CD4-positive, alpha-beta T cell (primary cell): ENCODE measurements at regions not wholly inside any gene's neighbourhood (a gene's known extent, or its start where the extent isn't known, plus 50 kb on each side); places are given as distances from the start of the nearest gene placed in this dataset.
A peak's percentile ranks its signal among the peaks of the same experiment; 100 is the strongest.

Source experiments
- ATAC-seq: fragments of 200-7000 bp; cut with Tn5 transposase; one replicate; pipeline ENCODE4 v1.10.0; 2022; ENCODE audit warnings: mild to moderate bottlenecking; ENCODE audit not compliant: poor library complexity
- CTCF ChIA-PET: fragments of 350-600 bp; sonication (Branson Sonifier 250); formaldehyde crosslinking; loops from one replicate; lab custom pipeline; 2021; ENCODE audit warnings: antibody characterized with exemption, inconsistent platforms; lab: Charles Lee
- POLR2A ChIA-PET: fragments of 350-600 bp; sonication (Branson Sonifier 250); formaldehyde crosslinking; loops from one replicate; lab custom pipeline; 2021; ENCODE audit warnings: antibody characterized with exemption, inconsistent platforms; lab: Charles Lee
- DNase-seq, 14 experiments: peaks; one replicate each; pipeline ENCODE4 v3.0.0-alpha.2; 2013 to 2020; ENCODE audit warnings: mixed read lengths in 2 of 14
- H3K27ac ChIP-seq, 2 donors: one replicate each; pipeline versions ENCODE4 v1.5.1 to v1.7.0; 2013; ENCODE audit warnings: low read length in 2 of 2, low read depth in 1 of 2, mild to moderate bottlenecking in 1 of 2
- H3K27me3 ChIP-seq, 2 experiments: 1 replicate in 1 of 2; 2 replicates in 1 of 2; pipeline versions ENCODE4 v1.6.1 to v1.7.0; 2013; ENCODE audit warnings: low read length in 2 of 2, control low read depth in 1 of 2, mild to moderate bottlenecking in 1 of 2, moderate library complexity in 1 of 2; ENCODE audit not compliant: insufficient read depth in 2 of 2, control insufficient read depth in 1 of 2
- H3K36me3 ChIP-seq: one replicate; pipeline ENCODE4 v1.6.1; 2013; ENCODE audit warnings: low read length, control low read depth; ENCODE audit not compliant: insufficient read depth
- H3K4me1 ChIP-seq: one replicate; pipeline ENCODE4 v1.6.1; 2013; ENCODE audit warnings: low read length, control low read depth; ENCODE audit not compliant: insufficient read depth
- H3K4me3 ChIP-seq: one replicate; pipeline ENCODE4 v1.5.1; 2013; ENCODE audit warnings: mild to moderate bottlenecking, low read length, moderate library complexity
- H3K9me3 ChIP-seq, 2 experiments: 1 replicate in 1 of 2; 2 replicates in 1 of 2; pipeline versions ENCODE4 v1.6.1 to v1.7.0; 2013; ENCODE audit warnings: low read length in 2 of 2, mild to moderate bottlenecking in 2 of 2, control low read depth in 1 of 2, moderate library complexity in 1 of 2; ENCODE audit not compliant: control insufficient read depth in 1 of 2, insufficient read depth in 1 of 2
- H3K27ac Mint-ChIP-seq: one replicate; pipeline ENCODE4 v1.8.0; 2020; ENCODE audit warnings: mixed read lengths
- H3K27me3 Mint-ChIP-seq: one replicate; pipeline ENCODE4 v1.8.0; 2021; ENCODE audit warnings: mixed read lengths
- H3K36me3 Mint-ChIP-seq: one replicate; pipeline ENCODE4 v1.8.0; 2021; ENCODE audit warnings: low read depth, mixed read lengths
- H3K4me1 Mint-ChIP-seq: one replicate; pipeline ENCODE4 v1.8.0; 2021; ENCODE audit warnings: low read depth, mixed read lengths
- H3K4me3 Mint-ChIP-seq: one replicate; pipeline ENCODE4 v1.8.0; 2020; ENCODE audit warnings: mild to moderate bottlenecking, mixed read lengths
- H3K9me3 Mint-ChIP-seq: one replicate; pipeline ENCODE4 v1.8.0; 2020; ENCODE audit warnings: mixed read lengths
- intact Hi-C, 2 experiments: fragments of 100-400 bp; cut with DNase I in 1 of 2; cut with micrococcal nuclease in 1 of 2; formaldehyde crosslinking; loops; one replicate each; pipeline versions ENCODE4 v1.15.1 to v1.9.0; 2023 to 2025; cut with DNase I, micrococcal nuclease
- TF ChIP-seq, protein P1 (sequence below): fragments of 200-600 bp; IDR thresholded peaks from one replicate; pipeline ENCODE4 v1.8.0; 2022; ENCODE audit warnings: antibody characterized with exemption, mild to moderate bottlenecking

DNA sequence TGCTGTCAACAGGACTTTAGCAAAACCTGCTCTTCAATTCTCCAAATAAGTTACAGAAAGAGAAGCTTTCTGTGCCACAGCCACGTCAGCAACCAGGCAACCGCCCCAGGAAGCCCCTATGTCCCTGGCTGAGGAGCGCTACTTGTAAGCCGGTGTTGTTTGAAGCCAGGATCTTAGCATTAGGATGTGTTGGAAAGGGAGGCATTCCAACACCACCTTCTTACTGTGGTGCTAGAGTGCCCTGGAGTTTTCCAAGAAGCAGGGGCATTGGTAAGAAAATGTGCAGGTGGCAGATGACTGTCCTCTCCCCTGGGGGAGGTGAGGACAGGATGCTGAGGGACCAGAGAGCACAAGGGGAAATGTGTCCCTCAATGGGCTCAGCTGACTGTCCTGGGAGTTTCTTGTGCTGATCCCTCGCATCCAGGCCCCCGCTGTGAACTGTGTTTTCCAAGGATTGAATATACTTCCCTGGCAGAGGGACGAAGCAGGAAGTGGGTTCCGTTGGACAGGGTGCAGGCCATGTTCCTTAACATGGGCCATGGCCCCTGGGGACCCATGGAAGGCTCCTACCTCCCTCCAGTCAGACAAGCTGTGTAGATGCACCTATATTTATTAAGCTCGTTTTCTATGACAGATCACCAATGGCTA, 139.6 kb upstream of the GDF10 start:
- H3K4me3 Mint-ChIP-seq, result no peak overlapping the region
- ATAC-seq (no peak), DNase-seq (no peak)
- H3K27me3 Mint-ChIP-seq, result no peaks in the 10 kb centered on the region
- Histone ChIP-seq H3K36me3 (no peaks in the 10 kb centered on the region), H3K27ac (no peak overlapping the region), H3K4me1 (peaks cover 14% of the 10 kb centered on the region), H3K27me3 (no peaks in the 10 kb centered on the region), H3K4me3 (no peak overlapping the region), H3K9me3 (no peaks in the 10 kb centered on the region)
- TF ChIP-seq, protein P1, sequence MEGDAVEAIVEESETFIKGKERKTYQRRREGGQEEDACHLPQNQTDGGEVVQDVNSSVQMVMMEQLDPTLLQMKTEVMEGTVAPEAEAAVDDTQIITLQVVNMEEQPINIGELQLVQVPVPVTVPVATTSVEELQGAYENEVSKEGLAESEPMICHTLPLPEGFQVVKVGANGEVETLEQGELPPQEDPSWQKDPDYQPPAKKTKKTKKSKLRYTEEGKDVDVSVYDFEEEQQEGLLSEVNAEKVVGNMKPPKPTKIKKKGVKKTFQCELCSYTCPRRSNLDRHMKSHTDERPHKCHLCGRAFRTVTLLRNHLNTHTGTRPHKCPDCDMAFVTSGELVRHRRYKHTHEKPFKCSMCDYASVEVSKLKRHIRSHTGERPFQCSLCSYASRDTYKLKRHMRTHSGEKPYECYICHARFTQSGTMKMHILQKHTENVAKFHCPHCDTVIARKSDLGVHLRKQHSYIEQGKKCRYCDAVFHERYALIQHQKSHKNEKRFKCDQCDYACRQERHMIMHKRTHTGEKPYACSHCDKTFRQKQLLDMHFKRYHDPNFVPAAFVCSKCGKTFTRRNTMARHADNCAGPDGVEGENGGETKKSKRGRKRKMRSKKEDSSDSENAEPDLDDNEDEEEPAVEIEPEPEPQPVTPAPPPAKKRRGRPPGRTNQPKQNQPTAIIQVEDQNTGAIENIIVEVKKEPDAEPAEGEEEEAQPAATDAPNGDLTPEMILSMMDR, result no peak
- H3K4me1 Mint-ChIP-seq, result peaks cover 11% of the 10 kb centered on the region
- ChIA-PET POLR2A (no interaction called here), CTCF (no interaction called here)
- peaks cover 5% of the 10 kb centered on the region for H3K9me3 Mint-ChIP-seq
- H3K36me3 Mint-ChIP-seq, result no peaks in the 10 kb centered on the region
- no peak overlapping the region for H3K27ac Mint-ChIP-seq
- intact Hi-C loops, result loop anchor here in 1 of 2 experiments (10.0 kb wide), 1 partner anchor 116 kb away; no protein-coding TSS in a partner anchor

GRCh38 chr10:47160967-47161366, 139.0 kb upstream of the GDF10 start:
- peaks cover 2% of the 10 kb centered on the region for H3K9me3 Mint-ChIP-seq
- H3K27ac ChIP-seq, result no peak overlapping the region
- H3K36me3 ChIP-seq, result no peaks in the 10 kb centered on the region
- H3K27ac Mint-ChIP-seq, result no peak overlapping the region
- DNase-seq (peak in 1 of 14 experiments; percentile 23), ATAC-seq (no peak)
- peaks cover 20% of the 10 kb centered on the region for H3K4me1 ChIP-seq
- no peak overlapping the region for H3K4me3 Mint-ChIP-seq
- intact Hi-C loops, result loop anchor here in 1 of 2 experiments (10.0 kb wide), 1 partner anchor 116 kb away; no protein-coding TSS in a partner anchor
- H3K4me3 ChIP-seq, result no peak overlapping the region
- POLR2A ChIA-PET, result no interaction called here
- H3K4me1 Mint-ChIP-seq, result peaks cover 17% of the 10 kb centered on the region
- H3K27me3 Mint-ChIP-seq, result no peaks in the 10 kb centered on the region
- TF ChIP-seq, protein P1, result no peak
- H3K9me3 ChIP-seq, result no peaks in the 10 kb centered on the region
- no peaks in the 10 kb centered on the region for H3K27me3 ChIP-seq
- CTCF ChIA-PET, result no interaction called here
- no peaks in the 10 kb centered on the region for H3K36me3 Mint-ChIP-seq

DNA sequence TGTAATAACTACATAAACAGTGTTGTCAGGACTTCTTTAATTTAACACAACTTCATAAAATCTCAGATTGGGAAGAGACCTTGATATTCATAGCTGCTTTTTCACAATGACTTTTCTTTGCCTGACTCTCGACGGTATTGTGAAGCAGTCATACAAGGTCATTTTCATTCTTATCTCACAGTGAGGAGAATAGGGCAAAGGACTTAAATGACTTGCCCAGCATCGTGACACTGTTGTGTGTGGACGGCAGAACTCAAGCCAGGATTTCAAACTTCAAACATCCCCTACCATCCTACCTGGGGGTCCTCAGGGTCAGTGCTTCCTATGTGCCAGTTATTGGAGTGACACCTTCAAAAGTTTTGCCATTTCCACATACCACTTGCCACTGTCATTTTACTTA, 138.5 kb upstream of the GDF10 start:
- Histone ChIP-seq H3K27ac (no peak overlapping the region), H3K27me3 (no peaks in the 10 kb centered on the region), H3K36me3 (no peaks in the 10 kb centered on the region), H3K4me1 (peaks cover 25% of the 10 kb centered on the region), H3K4me3 (no peak overlapping the region), H3K9me3 (peaks cover 0 to 4% of the 10 kb centered on the region in 2 experiments)
- intact Hi-C loops, result loop anchor here in 1 of 2 experiments (10.0 kb wide), 1 partner anchor 117 kb away; no protein-coding TSS in a partner anchor
- H3K4me3 Mint-ChIP-seq, result no peak overlapping the region
- H3K36me3 Mint-ChIP-seq, result no peaks in the 10 kb centered on the region
- no peaks in the 10 kb centered on the region for H3K27me3 Mint-ChIP-seq
- TF ChIP-seq, protein P1, result no peak
- H3K9me3 Mint-ChIP-seq, result peaks cover under 1% of the 10 kb centered on the region
- H3K4me1 Mint-ChIP-seq, result peaks cover 22% of the 10 kb centered on the region
- POLR2A ChIA-PET, result no interaction called here
- DNase-seq, result no peak
- H3K27ac Mint-ChIP-seq, result no peak overlapping the region
- CTCF ChIA-PET, result no interaction called here
- ATAC-seq, result no peak
